ENCODE measurements at regions not wholly inside any gene's neighbourhood (a gene's known extent, or its start where the extent isn't known, plus 50 kb on each side); places are given as distances from the start of the nearest gene placed in this dataset.

GRCh38 chr12:75844985-75845384 lies 186.6 kb downstream of the PHLDA1 start:
- peaks cover 3% of the 10 kb centered on the region; the same call in 1 of the 2 replicates for H3K36me3 Mint-ChIP-seq
- POLR2A ChIA-PET: no interaction called here
- peaks cover 12% of the 10 kb centered on the region for H3K9me3 Mint-ChIP-seq
- no peak for DNase-seq (ENCODE audit: low spot score)
- CTCF ChIA-PET: no interaction called here
- H3K27ac Mint-ChIP-seq: no peak overlapping the region
- ATAC-seq: no peak
- no peak for TF ChIP-seq NFE2L1 (CRISPR knock-in tag; IDR thresholded peaks at IDR 0.05)
- no peak for TF ChIP-seq JUN (CRISPR knock-in tag; IDR thresholded peaks at IDR 0.05)
- TF ChIP-seq E2F4 (CRISPR knock-in tag; IDR thresholded peaks at IDR 0.05; ENCODE audit: borderline replicate concordance, low read depth): no peak
- TF ChIP-seq ZNF425 (CRISPR knock-in tag; conservative IDR thresholded peaks at IDR 0.05): no peak
- no peak for TF ChIP-seq NR1H2 (CRISPR knock-in tag; IDR thresholded peaks at IDR 0.05)
- no peak for TF ChIP-seq TP53 (CRISPR knock-in tag; IDR thresholded peaks at IDR 0.05)
- TF ChIP-seq ZNF281 (CRISPR knock-in tag; IDR thresholded peaks at IDR 0.05): no peak
- TF ChIP-seq IRF1 (CRISPR knock-in tag; IDR thresholded peaks at IDR 0.05): no peak
- TF ChIP-seq ZNF121 (CRISPR knock-in tag; IDR thresholded peaks at IDR 0.05): no peak
- TF ChIP-seq MLX (CRISPR knock-in tag; IDR thresholded peaks at IDR 0.05): no peak
- no peak for TF ChIP-seq RELA (CRISPR knock-in tag; IDR thresholded peaks at IDR 0.05; ENCODE audit: borderline replicate concordance)
- TF ChIP-seq NR2C2 (CRISPR knock-in tag; IDR thresholded peaks at IDR 0.05): no peak
- no peak for TF ChIP-seq ZNF263 (CRISPR knock-in tag; IDR thresholded peaks at IDR 0.05; ENCODE audit: low read depth)
- no peak for TF ChIP-seq ZBTB21 (CRISPR knock-in tag; IDR thresholded peaks at IDR 0.05; ENCODE audit: borderline replicate concordance)
- no peak for TF ChIP-seq KAT7 (CRISPR knock-in tag; IDR thresholded peaks at IDR 0.05; ENCODE audit: borderline replicate concordance)
- no peaks in the 10 kb centered on the region for H3K4me1 Mint-ChIP-seq
- H3K27me3 Mint-ChIP-seq (ENCODE audit: low read depth): no peaks in the 10 kb centered on the region
- no peak overlapping the region for H3K4me3 Mint-ChIP-seq

- no peak overlapping the region for H3K27ac Mint-ChIP-seq
- no peaks in the 10 kb centered on the region for H3K4me1 Mint-ChIP-seq
- no peak for ATAC-seq
- ChIA-PET CTCF (no interaction called here), POLR2A (no interaction called here)
- no peak overlapping the region for H3K4me3 Mint-ChIP-seq
- peaks cover 3% of the 10 kb centered on the region; the same call in 1 of the 2 replicates for H3K36me3 Mint-ChIP-seq
- H3K9me3 Mint-ChIP-seq: peaks cover 12% of the 10 kb centered on the region
- H3K27me3 Mint-ChIP-seq (ENCODE audit: low read depth): no peaks in the 10 kb centered on the region
- TF ChIP-seq ELF4 (CRISPR knock-in tag; IDR thresholded peaks at IDR 0.05; ENCODE audit: low read depth) (no peak), JUN (CRISPR knock-in tag; IDR thresholded peaks at IDR 0.05) (no peak), NFE2L1 (CRISPR knock-in tag; IDR thresholded peaks at IDR 0.05) (no peak)
- no peak for DNase-seq (ENCODE audit: low spot score)
Measured at GRCh38 chr12:75844049-75844770, 187.4 kb downstream of the PHLDA1 start.

Data from WTC11 (cell line).